PFSK-1 (cell line): ENCODE measurements at regions not wholly inside any gene's neighbourhood (a gene's known extent, or its start where the extent isn't known, plus 50 kb on each side); places are given as distances from the start of the nearest gene placed in this dataset.

Source experiments
- POLR2AphosphoS5 ChIP-seq: IDR thresholded peaks from 2 replicates; pipeline ENCODE4 v1.6.1; 2012; ENCODE audit warnings: low read depth, mild to moderate bottlenecking, control low read depth, low read length, moderate library complexity
- TF ChIP-seq, protein P1 (sequence below), 2 experiments: IDR thresholded peaks; 2 replicates each; pipeline versions ENCODE4 v1.6.1 to v1.8.0; 2011 to 2012; ENCODE audit warnings: low read depth in 2 of 2, low read length in 2 of 2, control low read depth in 1 of 2, inconsistent platforms in 1 of 2, mild to moderate bottlenecking in 1 of 2, moderate library complexity in 1 of 2; ENCODE audit not compliant: insufficient read depth in 1 of 2

DNA sequence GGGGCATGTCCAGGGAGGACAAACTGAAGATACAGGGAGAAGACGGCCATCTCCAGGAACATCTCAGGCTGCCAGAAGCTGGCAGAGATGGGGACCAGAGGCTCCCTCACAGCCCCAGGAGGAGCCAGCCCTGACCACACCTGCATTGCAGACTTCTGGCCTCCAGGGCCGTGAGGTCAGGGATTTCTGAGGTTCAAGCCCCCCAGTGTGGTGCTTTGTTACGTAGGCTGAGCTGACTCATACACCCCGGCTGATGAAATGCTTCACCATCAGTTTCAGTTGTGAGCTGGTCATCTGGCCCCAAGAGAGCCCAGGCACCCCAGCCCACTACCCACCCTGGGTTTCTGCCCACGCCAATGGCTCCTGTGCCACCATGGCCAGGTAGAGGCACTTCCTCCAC is 106.4 kb downstream of the SIK1 start:
- TF ChIP-seq, protein P1, sequence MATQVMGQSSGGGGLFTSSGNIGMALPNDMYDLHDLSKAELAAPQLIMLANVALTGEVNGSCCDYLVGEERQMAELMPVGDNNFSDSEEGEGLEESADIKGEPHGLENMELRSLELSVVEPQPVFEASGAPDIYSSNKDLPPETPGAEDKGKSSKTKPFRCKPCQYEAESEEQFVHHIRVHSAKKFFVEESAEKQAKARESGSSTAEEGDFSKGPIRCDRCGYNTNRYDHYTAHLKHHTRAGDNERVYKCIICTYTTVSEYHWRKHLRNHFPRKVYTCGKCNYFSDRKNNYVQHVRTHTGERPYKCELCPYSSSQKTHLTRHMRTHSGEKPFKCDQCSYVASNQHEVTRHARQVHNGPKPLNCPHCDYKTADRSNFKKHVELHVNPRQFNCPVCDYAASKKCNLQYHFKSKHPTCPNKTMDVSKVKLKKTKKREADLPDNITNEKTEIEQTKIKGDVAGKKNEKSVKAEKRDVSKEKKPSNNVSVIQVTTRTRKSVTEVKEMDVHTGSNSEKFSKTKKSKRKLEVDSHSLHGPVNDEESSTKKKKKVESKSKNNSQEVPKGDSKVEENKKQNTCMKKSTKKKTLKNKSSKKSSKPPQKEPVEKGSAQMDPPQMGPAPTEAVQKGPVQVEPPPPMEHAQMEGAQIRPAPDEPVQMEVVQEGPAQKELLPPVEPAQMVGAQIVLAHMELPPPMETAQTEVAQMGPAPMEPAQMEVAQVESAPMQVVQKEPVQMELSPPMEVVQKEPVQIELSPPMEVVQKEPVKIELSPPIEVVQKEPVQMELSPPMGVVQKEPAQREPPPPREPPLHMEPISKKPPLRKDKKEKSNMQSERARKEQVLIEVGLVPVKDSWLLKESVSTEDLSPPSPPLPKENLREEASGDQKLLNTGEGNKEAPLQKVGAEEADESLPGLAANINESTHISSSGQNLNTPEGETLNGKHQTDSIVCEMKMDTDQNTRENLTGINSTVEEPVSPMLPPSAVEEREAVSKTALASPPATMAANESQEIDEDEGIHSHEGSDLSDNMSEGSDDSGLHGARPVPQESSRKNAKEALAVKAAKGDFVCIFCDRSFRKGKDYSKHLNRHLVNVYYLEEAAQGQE (IDR thresholded peaks at IDR 0.05; ENCODE audit: insufficient read depth in 1 of 2, low read depth in 2 of 2, low read length in 2 of 2) = no peak
- TF ChIP-seq POLR2AphosphoS5 = no peak
